NCI-H187 treated with DMSO at 0.1 percent for 48 hours (cell line): ENCODE measurements at regions not wholly inside any gene's neighbourhood (a gene's known extent, or its start where the extent isn't known, plus 50 kb on each side); places are given as distances from the start of the nearest gene placed in this dataset.

Source experiments
- DNase-seq: peaks from one replicate; lab custom pipeline; 2025; lab: John Stamatoyannopoulos, UW

GRCh38 chr4:79466621-79467020 is 58.6 kb upstream of the GK2 start:
- no peak for DNase-seq
